HEK293T (cell line): ENCODE measurements at regions not wholly inside any gene's neighbourhood (a gene's known extent, or its start where the extent isn't known, plus 50 kb on each side); places are given as distances from the start of the nearest gene placed in this dataset.

ENCODE experiments used
- BHLHE40 ChIP-seq: fragments of 450-650 bp; IDR thresholded peaks from 2 replicates; pipeline ENCODE4 v1.6.1; 2016; ENCODE audit warnings: mild to moderate bottlenecking, moderate library complexity, borderline replicate concordance
- CTBP1 ChIP-seq: fragments of 450-650 bp; IDR thresholded peaks from 2 replicates; pipeline ENCODE4 v1.6.1; 2016; ENCODE audit warnings: borderline replicate concordance
- ELF4 ChIP-seq: fragments of 450-650 bp; IDR thresholded peaks from 2 replicates; pipeline ENCODE4 v1.6.1; 2017; ENCODE audit warnings: antibody characterized with exemption
- FOXA1 ChIP-seq: fragments of 450-650 bp; IDR thresholded peaks from 2 replicates; pipeline ENCODE4 v1.6.1; 2016; ENCODE audit warnings: mild to moderate bottlenecking
- FOXK2 ChIP-seq: fragments of 450-650 bp; IDR thresholded peaks from 2 replicates; pipeline ENCODE4 v1.6.1; 2016; ENCODE audit warnings: mild to moderate bottlenecking
- FOXM1 ChIP-seq: fragments of 450-650 bp; IDR thresholded peaks from 2 replicates; pipeline ENCODE4 v1.6.1; 2017; ENCODE audit warnings: mild to moderate bottlenecking, borderline replicate concordance
- HDGF ChIP-seq: fragments of 450-650 bp; IDR thresholded peaks from 2 replicates; pipeline ENCODE4 v1.6.1; 2017; ENCODE audit warnings: antibody characterized with exemption, borderline replicate concordance
- LEF1 ChIP-seq: fragments of 450-650 bp; IDR thresholded peaks from 2 replicates; pipeline ENCODE4 v1.6.1; 2017; ENCODE audit warnings: mild to moderate bottlenecking, borderline replicate concordance
- NFRKB ChIP-seq: fragments of 450-650 bp; IDR thresholded peaks from 2 replicates; pipeline ENCODE4 v1.6.1; 2016; ENCODE audit warnings: mild to moderate bottlenecking, moderate library complexity
- SP1 ChIP-seq: fragments of 450-650 bp; IDR thresholded peaks from 2 replicates; pipeline ENCODE4 v1.6.1; 2017
- SUZ12 ChIP-seq: fragments of 450-650 bp; IDR thresholded peaks from 2 replicates; pipeline ENCODE4 v1.6.1; 2016; ENCODE audit warnings: mild to moderate bottlenecking
- TARDBP ChIP-seq: fragments of 450-650 bp; IDR thresholded peaks from 2 replicates; pipeline ENCODE4 v1.6.1; 2016

- TF ChIP-seq CTBP1 (no peak), FOXK2 (no peak), HDGF (no peak), TARDBP (no peak), NFRKB (no peak), ELF4 (no peak), SUZ12 (no peak), LEF1 (no peak), BHLHE40 (no peak), FOXA1 (no peak), FOXM1 (no peak), SP1 (no peak)
Measured at GRCh38 chr9:13002740-13003139, 227.9 kb downstream of the LURAP1L start.
